Astrocyte of the hippocampus (primary cell): ENCODE measurements at regions not wholly inside any gene's neighbourhood (a gene's known extent, or its start where the extent isn't known, plus 50 kb on each side); places are given as distances from the start of the nearest gene placed in this dataset.

Experiments
- DNase-seq: peaks from one replicate; pipeline ENCODE4 v3.0.0; 2011; ENCODE audit warnings: low read depth, low spot score

DNA sequence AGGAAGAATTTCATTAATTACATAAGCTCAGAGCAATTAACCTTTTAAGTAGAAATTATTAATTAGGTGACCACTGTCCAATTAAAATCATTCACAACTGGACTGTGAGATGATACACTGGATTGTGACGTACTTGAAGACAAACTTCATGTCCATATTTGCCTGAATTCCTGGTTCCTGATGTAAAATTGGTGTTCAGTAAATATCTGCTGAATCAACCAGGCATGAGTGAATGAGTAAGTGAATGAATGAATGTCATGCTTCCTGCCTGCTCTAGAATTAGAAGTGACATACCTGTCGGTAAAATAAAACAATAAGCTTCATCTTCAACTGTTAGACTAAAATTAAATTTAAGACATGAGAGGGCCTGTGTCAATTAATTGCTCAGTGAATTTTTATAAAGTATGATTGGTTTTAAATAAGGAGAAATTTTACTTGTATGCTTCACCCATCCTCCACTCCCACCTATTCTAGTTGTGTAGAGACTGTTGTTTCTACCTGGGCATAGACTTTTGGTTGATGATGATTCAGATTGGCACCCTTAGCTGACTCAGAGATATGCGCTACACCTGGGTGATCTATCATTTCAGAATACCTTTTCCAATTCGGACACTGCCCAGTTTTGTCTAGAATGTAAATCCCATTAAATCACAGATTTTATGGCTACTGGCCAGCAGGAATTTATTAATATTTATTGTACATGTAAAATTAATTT, 56.9 kb upstream of the PTGS2 start:
- no peak for DNase-seq

DNA sequence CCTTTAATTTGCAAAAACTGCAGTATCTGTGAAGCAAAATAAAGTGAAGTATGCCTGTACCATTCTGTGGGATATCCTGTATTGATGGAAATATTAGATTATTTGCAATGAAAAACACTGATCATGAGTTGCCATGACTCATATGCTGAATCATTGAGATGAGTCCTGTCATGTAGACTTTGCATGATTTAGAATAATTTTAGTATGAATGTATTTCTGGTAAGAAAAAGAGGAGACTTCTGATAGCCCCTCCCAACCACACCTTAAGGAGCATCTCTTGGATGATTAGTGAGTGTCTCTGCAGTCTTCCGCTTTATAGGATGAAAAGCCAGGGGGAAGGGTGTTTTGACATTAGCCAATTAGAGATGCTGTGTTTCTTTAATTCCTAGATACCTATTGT, 55.2 kb upstream of the PTGS2 start:
- no peak for DNase-seq

DNA sequence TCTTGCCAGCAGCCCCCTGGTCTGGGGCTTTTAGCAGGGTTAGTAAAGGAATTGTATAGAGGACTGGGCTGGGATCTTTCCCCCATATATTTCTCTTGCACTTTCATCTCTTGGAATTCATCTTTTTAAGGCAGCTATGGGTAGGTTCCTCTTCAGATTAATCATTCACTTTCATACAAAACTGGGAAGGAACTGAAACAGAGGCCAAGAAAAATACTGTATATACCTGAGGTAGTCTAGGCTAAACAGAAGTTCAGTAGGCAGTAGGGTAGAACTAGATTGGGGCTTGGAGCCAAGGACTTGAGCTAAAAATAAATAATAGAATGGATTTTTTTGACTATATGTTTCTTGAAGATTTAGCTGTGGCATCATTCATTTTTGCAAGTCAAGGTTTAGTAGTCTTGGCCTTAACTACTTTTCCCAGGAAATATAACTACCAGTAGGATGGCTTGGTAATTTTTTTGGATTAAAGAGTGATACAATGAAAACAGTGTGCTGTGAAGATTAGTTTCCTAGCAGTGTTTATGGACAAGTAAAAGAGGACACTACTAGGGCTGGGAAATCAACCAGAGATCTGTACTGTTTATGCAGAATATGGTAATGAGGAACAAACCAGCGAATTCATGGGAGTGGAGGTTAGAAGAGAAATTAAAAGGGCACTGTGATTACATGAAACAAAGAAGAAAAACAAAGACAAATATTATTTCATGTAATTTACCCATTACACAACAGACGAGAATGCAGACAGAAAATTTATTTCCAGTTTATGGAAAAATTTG, 50.9 kb upstream of the PTGS2 start:
- no peak for DNase-seq
